ENCODE measurements at regions not wholly inside any gene's neighbourhood (a gene's known extent, or its start where the extent isn't known, plus 50 kb on each side); places are given as distances from the start of the nearest gene placed in this dataset.

DNA sequence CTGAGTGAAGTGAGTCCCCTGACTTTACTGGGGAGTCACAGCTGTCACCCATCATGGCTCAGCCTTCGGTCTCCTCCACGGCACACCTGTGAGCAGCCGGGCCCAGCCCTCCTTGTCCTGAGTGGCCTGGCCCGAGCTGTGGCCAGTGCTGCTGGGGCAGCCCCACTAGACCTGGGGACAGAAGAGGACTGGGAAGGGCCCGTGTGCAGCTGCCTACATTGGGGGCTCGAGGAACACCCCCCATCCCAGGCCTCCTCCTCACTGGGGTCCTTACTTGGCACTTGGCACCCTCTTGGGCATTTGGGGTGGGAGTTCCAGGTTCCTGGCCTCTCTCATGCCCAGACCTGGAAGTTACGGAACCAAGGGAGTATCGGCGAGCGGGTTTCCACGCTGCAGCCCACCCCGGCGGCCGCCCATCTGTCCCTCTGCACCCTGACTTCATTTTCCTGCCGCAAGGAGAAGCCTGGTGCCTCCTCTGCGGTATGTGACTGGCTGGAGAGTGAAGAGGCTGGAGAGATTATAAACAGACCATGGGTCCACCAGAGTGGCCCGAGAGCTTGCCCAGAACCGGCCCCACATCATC lies 179.7 kb downstream of the KIF26A start:
- peaks cover 0 to 2% (median 0%) of the 10 kb centered on the region in 7 donors for H3K9me3 Mint-ChIP-seq
- ATAC-seq (ENCODE audit: low read depth in 2 of 2) (no peak), DNase-seq (no peak)
- no peaks in the 10 kb centered on the region for H3K4me1 Mint-ChIP-seq
- no peaks in the 10 kb centered on the region for H3K9me3 ChIP-seq (ENCODE audit: control insufficient read depth in 2 of 2, low read length in 2 of 2)
- H3K4me3 Mint-ChIP-seq = no peak overlapping the region
- H3K4me1 ChIP-seq (ENCODE audit: control insufficient read depth, insufficient read depth, low read length, poor library complexity, severe bottlenecking) = no peaks in the 10 kb centered on the region
- no peaks in the 10 kb centered on the region for H3K36me3 Mint-ChIP-seq
- no peak overlapping the region for H3K4me3 ChIP-seq (ENCODE audit: low read depth, low read length)
- H3K27ac ChIP-seq (ENCODE audit: insufficient read depth, low read length, poor library complexity, severe bottlenecking) = no peak overlapping the region
- no peaks in the 10 kb centered on the region for H3K27me3 ChIP-seq (ENCODE audit: control insufficient read depth, insufficient read depth, low read length)
- peaks cover 4% of the 10 kb centered on the region for H3K27me3 Mint-ChIP-seq
- no peak overlapping the region for H3K27ac Mint-ChIP-seq
- no peaks in the 10 kb centered on the region for H3K36me3 ChIP-seq (ENCODE audit: control insufficient read depth, insufficient read depth, low read length)

DNA sequence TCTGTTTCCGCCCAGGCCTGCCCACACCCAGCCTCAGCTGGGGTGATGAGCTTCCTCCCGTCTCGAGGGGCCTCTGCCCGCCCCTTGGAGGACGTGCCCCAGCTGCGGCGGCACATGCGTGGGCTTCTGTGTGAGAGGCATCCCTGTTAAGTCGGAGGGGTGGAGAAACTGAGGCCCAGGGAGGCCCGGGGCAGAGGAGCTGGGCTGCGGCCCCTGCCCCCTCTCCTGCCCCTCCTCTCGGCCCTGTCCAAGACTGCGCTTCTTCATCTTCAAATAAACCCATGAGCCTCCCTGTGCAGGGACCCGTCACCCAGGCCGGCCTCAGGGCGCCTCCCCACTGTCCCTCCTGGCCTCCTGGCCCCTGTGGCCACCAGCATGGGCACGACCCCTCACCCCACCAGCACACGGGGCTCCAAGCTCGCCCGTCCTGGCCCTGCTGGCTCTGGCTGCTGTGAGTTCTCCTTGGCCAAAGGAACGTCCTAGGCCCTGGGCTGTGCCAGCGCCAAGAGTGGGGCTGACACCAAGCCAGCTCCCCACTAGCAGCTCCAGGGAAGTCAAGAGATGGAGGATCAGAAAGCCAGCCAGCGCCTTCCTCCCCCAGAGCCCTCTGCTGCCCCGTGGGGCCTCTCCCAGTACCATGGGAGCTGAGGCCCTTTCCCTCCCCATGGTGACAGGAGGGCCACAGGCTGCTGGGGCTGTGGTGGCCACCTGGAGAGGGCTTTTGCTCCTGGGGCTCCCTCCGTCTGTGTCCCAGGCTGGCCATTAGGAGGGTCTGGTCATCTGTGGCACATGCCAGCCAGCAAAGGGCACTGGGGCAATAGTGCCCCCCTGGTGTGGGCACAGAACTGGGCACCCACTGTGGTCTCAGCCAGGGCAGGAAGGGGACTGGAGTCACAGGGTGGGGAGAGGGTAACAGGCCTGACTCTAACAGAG lies 180.4 kb downstream of the KIF26A start:
- Histone ChIP-seq H3K27me3 (ENCODE audit: control insufficient read depth, insufficient read depth, low read length) (no peaks in the 10 kb centered on the region), H3K4me3 (ENCODE audit: low read depth, low read length) (no peak overlapping the region), H3K9me3 (ENCODE audit: control insufficient read depth in 2 of 2, low read length in 2 of 2) (no peaks in the 10 kb centered on the region), H3K4me1 (ENCODE audit: control insufficient read depth, insufficient read depth, low read length, poor library complexity, severe bottlenecking) (no peaks in the 10 kb centered on the region), H3K27ac (ENCODE audit: insufficient read depth, low read length, poor library complexity, severe bottlenecking) (no peak overlapping the region), H3K36me3 (ENCODE audit: control insufficient read depth, insufficient read depth, low read length) (no peaks in the 10 kb centered on the region)
- no peak overlapping the region for H3K27ac Mint-ChIP-seq
- DNase-seq (no peak), ATAC-seq (ENCODE audit: low read depth in 2 of 2) (no peak)
- H3K4me3 Mint-ChIP-seq = no peak overlapping the region
- H3K9me3 Mint-ChIP-seq = peaks cover 0 to 2% (median 0%) of the 10 kb centered on the region in 7 donors
- no peaks in the 10 kb centered on the region for H3K36me3 Mint-ChIP-seq
- no peaks in the 10 kb centered on the region for H3K4me1 Mint-ChIP-seq
- peaks cover under 1% of the 10 kb centered on the region for H3K27me3 Mint-ChIP-seq

DNA sequence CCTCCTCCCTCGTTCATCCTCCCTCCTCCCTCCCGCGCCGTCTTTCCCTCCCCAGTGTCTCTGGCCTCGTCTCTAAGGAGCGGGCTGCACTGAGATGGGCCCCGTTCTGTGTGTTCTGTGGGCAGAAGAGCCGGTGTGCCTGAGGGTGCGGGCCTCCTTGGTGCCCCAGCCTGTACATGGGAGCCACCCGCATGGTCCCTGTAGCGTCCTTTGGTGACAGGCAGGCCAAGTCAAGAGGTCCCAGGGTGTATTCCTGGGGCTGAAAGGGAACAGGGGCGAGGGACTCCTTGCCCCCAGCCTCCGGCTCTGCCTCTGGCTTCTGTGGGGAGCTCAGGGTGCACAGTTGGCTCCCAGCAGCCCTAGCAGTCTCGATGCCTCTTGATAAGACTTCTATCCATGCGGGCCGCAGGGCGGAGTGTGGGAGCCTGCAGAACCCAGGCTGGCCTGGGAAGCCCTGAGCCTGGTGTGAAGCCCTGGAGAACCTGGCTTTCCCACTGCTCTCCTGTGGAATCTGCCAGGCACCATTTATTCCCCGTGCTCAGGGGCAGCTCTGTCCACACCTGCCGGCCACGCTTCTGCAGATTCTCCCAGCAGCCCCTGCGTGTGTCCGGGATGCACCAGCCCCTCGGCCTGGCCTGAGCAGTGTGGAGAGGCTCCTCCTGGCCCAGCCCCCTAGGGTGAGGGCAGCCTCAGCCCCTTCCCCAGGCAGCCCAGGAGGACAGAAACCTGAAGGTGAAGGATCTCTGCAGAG lies 181.3 kb downstream of the KIF26A start:
- Histone ChIP-seq H3K4me1 (ENCODE audit: control insufficient read depth, insufficient read depth, low read length, poor library complexity, severe bottlenecking) (no peaks in the 10 kb centered on the region), H3K9me3 (ENCODE audit: control insufficient read depth in 2 of 2, low read length in 2 of 2) (no peaks in the 10 kb centered on the region), H3K27me3 (ENCODE audit: control insufficient read depth, insufficient read depth, low read length) (no peaks in the 10 kb centered on the region), H3K27ac (ENCODE audit: insufficient read depth, low read length, poor library complexity, severe bottlenecking) (no peak overlapping the region), H3K4me3 (ENCODE audit: low read depth, low read length) (no peak overlapping the region), H3K36me3 (ENCODE audit: control insufficient read depth, insufficient read depth, low read length) (no peaks in the 10 kb centered on the region)
- Mint-ChIP-seq H3K27ac (peak overlapping the region in 1 of 3 donors; percentile 69), H3K9me3 (peaks cover 0 to 2% (median 0%) of the 10 kb centered on the region in 7 donors), H3K4me1 (no peaks in the 10 kb centered on the region), H3K27me3 (no peaks in the 10 kb centered on the region), H3K4me3 (no peak overlapping the region), H3K36me3 (no peaks in the 10 kb centered on the region)
- ATAC-seq (ENCODE audit: low read depth in 2 of 2) (no peak), DNase-seq (no peak)

DNA sequence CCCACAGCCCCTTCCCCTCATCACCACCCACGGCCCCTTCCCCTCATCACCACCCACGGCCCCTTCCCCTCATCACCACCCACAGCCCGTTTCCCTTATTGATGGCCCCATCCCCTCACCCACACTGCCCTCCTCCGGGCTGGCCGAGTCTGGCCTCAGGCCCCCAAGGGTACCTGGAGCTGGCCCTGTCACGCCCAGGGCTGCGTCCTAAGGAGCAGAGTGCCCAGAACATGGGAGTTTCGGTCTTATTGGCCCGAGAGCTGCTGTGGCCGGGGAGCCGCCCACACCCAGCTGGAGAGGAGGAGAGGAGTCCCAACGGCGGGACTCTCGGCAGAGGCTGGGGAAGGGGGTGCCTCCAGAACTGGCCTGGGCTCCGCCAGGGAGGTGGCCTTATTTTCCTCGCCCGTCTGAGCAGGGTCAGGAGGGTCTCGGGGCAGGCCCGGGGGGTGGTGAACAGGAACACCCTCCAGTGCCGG lies 182.3 kb downstream of the KIF26A start:
- no peak for DNase-seq
- no peaks in the 10 kb centered on the region for H3K36me3 Mint-ChIP-seq

DNA sequence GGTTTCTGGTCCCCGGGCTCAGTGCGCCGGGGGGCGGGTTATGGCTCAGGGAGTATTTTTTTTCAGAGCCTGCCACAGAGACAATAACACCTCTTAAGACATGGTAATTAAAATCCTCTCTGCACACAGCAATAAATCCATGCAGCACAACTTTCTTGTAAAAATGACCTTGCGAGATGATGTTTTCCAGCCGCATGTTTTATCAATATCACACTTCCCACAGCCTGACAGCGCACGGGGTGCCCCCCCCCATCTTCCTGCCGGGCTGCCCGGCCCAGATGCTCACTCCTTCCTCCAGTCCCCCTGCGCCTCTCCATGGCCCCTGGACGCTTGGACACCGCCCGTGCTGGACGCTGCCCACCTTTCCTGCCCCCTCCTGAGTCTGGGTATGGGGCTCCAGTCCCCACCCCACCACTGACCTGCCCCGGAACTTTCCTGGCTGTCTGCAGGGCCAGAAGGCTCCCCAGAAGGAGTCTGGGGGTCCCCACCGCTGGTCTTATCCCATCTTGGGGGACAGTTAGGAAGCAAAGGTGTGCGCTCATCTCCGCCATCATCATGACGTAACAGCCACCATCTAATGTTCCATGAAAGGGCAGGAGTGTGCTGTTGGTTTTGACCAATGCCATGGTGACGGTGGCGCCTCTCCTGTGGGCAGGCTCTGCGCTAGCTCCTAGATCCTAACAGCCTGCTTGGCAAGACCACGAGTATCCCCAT lies 182.9 kb downstream of the KIF26A start:
- no peak overlapping the region for H3K27ac ChIP-seq (ENCODE audit: insufficient read depth, low read length, poor library complexity, severe bottlenecking)
- DNase-seq = no peak
- no peaks in the 10 kb centered on the region for H3K4me1 Mint-ChIP-seq
- no peaks in the 10 kb centered on the region for H3K36me3 Mint-ChIP-seq
- H3K4me1 ChIP-seq (ENCODE audit: control insufficient read depth, insufficient read depth, low read length, poor library complexity, severe bottlenecking) = no peaks in the 10 kb centered on the region
- H3K36me3 ChIP-seq (ENCODE audit: control insufficient read depth, insufficient read depth, low read length) = no peaks in the 10 kb centered on the region
- no peaks in the 10 kb centered on the region for H3K27me3 Mint-ChIP-seq
- no peaks in the 10 kb centered on the region for H3K9me3 ChIP-seq (ENCODE audit: control insufficient read depth in 2 of 2, low read length in 2 of 2)
- no peak overlapping the region for H3K4me3 ChIP-seq (ENCODE audit: low read depth, low read length)
- H3K4me3 Mint-ChIP-seq = no peak overlapping the region
- no peak overlapping the region for H3K27ac Mint-ChIP-seq
- no peak for ATAC-seq (ENCODE audit: low read depth in 2 of 2)
- H3K9me3 Mint-ChIP-seq = peaks cover 0 to 2% (median 0%) of the 10 kb centered on the region in 7 donors
- H3K27me3 ChIP-seq (ENCODE audit: control insufficient read depth, insufficient read depth, low read length) = no peaks in the 10 kb centered on the region

More for the DNA sequence above, 182.3 kb downstream of the KIF26A start:
- H3K27me3 Mint-ChIP-seq = no peaks in the 10 kb centered on the region
- no peaks in the 10 kb centered on the region for H3K27me3 ChIP-seq (ENCODE audit: control insufficient read depth, insufficient read depth, low read length)
- H3K4me1 Mint-ChIP-seq = no peaks in the 10 kb centered on the region
- H3K36me3 ChIP-seq (ENCODE audit: control insufficient read depth, insufficient read depth, low read length) = no peaks in the 10 kb centered on the region
- peaks cover 0 to 2% (median 0%) of the 10 kb centered on the region in 7 donors for H3K9me3 Mint-ChIP-seq
- no peaks in the 10 kb centered on the region for H3K9me3 ChIP-seq (ENCODE audit: control insufficient read depth in 2 of 2, low read length in 2 of 2)
- H3K4me3 Mint-ChIP-seq = no peak overlapping the region
- H3K4me1 ChIP-seq (ENCODE audit: control insufficient read depth, insufficient read depth, low read length, poor library complexity, severe bottlenecking) = no peaks in the 10 kb centered on the region
- H3K4me3 ChIP-seq (ENCODE audit: low read depth, low read length) = no peak overlapping the region
- H3K27ac ChIP-seq (ENCODE audit: insufficient read depth, low read length, poor library complexity, severe bottlenecking) = no peak overlapping the region
- no peak overlapping the region for H3K27ac Mint-ChIP-seq
- ATAC-seq (ENCODE audit: low read depth in 2 of 2) = no peak

DNA sequence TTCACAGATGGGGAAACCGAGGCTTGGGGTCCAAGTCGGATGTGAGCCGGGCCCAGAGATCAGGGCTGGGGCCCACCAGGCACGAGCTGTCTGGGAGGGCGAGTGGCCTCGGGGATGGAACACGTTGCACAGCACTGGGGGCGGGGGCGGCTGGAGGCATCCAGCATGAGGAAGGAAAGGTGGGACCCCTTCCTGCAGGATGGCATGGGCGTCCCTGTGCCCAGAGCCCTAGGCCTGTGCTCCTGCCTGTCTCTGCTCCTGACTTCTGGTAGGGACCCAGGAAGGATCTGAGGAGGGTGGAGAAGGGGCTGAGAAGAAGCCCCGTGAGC lies 183.4 kb downstream of the KIF26A start:
- no peaks in the 10 kb centered on the region for H3K27me3 ChIP-seq (ENCODE audit: control insufficient read depth, insufficient read depth, low read length)
- H3K9me3 ChIP-seq (ENCODE audit: control insufficient read depth in 2 of 2, low read length in 2 of 2) = no peaks in the 10 kb centered on the region
- ATAC-seq (ENCODE audit: low read depth in 2 of 2) (no peak), DNase-seq (no peak)
- peaks cover 0 to 2% (median 0%) of the 10 kb centered on the region in 7 donors for H3K9me3 Mint-ChIP-seq
- no peaks in the 10 kb centered on the region for H3K4me1 ChIP-seq (ENCODE audit: control insufficient read depth, insufficient read depth, low read length, poor library complexity, severe bottlenecking)
- no peaks in the 10 kb centered on the region for H3K4me1 Mint-ChIP-seq
- H3K4me3 ChIP-seq (ENCODE audit: low read depth, low read length) = no peak overlapping the region
- H3K27ac Mint-ChIP-seq = no peak overlapping the region
- no peaks in the 10 kb centered on the region for H3K36me3 Mint-ChIP-seq
- H3K27me3 Mint-ChIP-seq = no peaks in the 10 kb centered on the region
- no peak overlapping the region for H3K27ac ChIP-seq (ENCODE audit: insufficient read depth, low read length, poor library complexity, severe bottlenecking)
- no peaks in the 10 kb centered on the region for H3K36me3 ChIP-seq (ENCODE audit: control insufficient read depth, insufficient read depth, low read length)
- no peak overlapping the region for H3K4me3 Mint-ChIP-seq

DNA sequence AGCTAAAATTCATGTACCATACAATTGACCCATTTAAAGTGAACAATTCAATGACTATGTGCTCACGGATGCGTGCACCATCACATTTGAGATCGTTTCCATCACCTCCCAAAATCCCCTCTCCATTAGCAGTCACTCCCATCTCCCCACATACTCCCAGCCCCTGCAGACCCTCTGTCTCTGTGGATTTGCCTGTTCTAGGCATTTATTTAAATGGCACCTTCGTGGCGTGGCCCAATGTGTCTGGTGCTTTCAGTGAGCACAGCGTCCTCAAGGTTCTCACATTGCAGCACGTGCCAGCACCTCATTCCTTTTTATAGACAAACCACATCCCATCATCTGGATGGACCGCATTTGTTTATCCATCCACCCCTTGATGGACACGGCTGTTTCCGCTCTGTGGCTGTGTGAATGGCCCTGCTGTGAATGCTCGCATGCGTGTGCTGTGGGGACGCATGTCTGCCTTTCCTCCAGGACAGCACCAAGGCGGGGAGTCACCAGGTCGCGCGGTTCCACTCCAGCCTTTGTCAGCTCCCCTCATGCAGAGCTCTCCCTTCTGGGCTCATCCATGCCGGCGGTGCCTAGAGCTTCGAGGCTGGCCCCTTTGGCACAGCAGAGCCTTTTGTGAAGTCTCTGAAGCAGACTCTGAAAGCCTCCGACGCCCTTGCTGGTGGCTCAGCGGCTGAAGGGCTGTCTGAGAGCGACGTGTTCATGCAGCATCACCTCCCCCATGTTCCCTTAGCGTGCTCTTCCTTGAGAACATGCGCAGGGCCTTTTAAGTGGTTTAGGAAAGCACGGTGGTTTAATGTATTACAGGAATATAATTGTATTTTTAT lies 184.4 kb downstream of the KIF26A start:
- no peak overlapping the region for H3K4me3 ChIP-seq (ENCODE audit: low read depth, low read length)
- Mint-ChIP-seq H3K4me3 (no peak overlapping the region), H3K9me3 (peaks cover 0 to 2% (median 0%) of the 10 kb centered on the region in 7 donors), H3K36me3 (no peaks in the 10 kb centered on the region), H3K27me3 (no peaks in the 10 kb centered on the region), H3K4me1 (no peaks in the 10 kb centered on the region), H3K27ac (no peak overlapping the region)
- no peaks in the 10 kb centered on the region for H3K4me1 ChIP-seq (ENCODE audit: control insufficient read depth, insufficient read depth, low read length, poor library complexity, severe bottlenecking)
- no peaks in the 10 kb centered on the region for H3K27me3 ChIP-seq (ENCODE audit: control insufficient read depth, insufficient read depth, low read length)
- no peaks in the 10 kb centered on the region for H3K36me3 ChIP-seq (ENCODE audit: control insufficient read depth, insufficient read depth, low read length)
- DNase-seq (no peak), ATAC-seq (ENCODE audit: low read depth in 2 of 2) (no peak)
- no peak overlapping the region for H3K27ac ChIP-seq (ENCODE audit: insufficient read depth, low read length, poor library complexity, severe bottlenecking)
- H3K9me3 ChIP-seq (ENCODE audit: control insufficient read depth in 2 of 2, low read length in 2 of 2) = no peaks in the 10 kb centered on the region
